Liver (tissue), 8 donors: ENCODE measurements at regions not wholly inside any gene's neighbourhood (a gene's known extent, or its start where the extent isn't known, plus 50 kb on each side); places are given as distances from the start of the nearest gene placed in this dataset.

Experiments used
- DNase-seq: peaks from one replicate; pipeline ENCODE4 v3.0.0-alpha.2; 2017; ENCODE audit warnings: low spot score
- H3K27ac ChIP-seq, 2 donors: one replicate each; pipeline ENCODE4 v1.7.0; 2013; ENCODE audit warnings: inconsistent platforms in 2 of 2, low read length in 2 of 2, control low read depth in 1 of 2, low read depth in 1 of 2, mild to moderate bottlenecking in 1 of 2
- H3K27me3 ChIP-seq, 4 donors: one replicate each; pipeline versions ENCODE4 v1.6.1 to v1.7.0; 2013; ENCODE audit warnings: low read length in 3 of 4, inconsistent platforms in 1 of 4, mild to moderate bottlenecking in 1 of 4, moderate library complexity in 1 of 4; ENCODE audit not compliant: control insufficient read depth in 4 of 4, insufficient read depth in 4 of 4
- H3K36me3 ChIP-seq, 4 donors: one replicate each; pipeline versions ENCODE4 v1.6.1 to v1.7.0; 2013; ENCODE audit warnings: low read length in 3 of 4, mild to moderate bottlenecking in 3 of 4, low read depth in 1 of 4, moderate library complexity in 1 of 4; ENCODE audit not compliant: control insufficient read depth in 4 of 4, insufficient read depth in 3 of 4
- H3K4me1 ChIP-seq, 4 donors: one replicate each; pipeline versions ENCODE4 v1.6.1 to v1.7.0; 2013; ENCODE audit warnings: low read length in 3 of 4, mild to moderate bottlenecking in 3 of 4, moderate library complexity in 1 of 4; ENCODE audit not compliant: control insufficient read depth in 4 of 4, insufficient read depth in 4 of 4
- H3K4me3 ChIP-seq, 3 donors: one replicate each; pipeline versions ENCODE4 v1.6.1 to v1.7.0; 2013; ENCODE audit warnings: low read length in 3 of 3, control low read depth in 1 of 3, low read depth in 1 of 3, mild to moderate bottlenecking in 1 of 3
- H3K9ac ChIP-seq, 2 donors: one replicate each; pipeline ENCODE4 v1.7.0; 2013; ENCODE audit warnings: low read length in 2 of 2, mild to moderate bottlenecking in 2 of 2, moderate library complexity in 2 of 2, control low read depth in 1 of 2, low read depth in 1 of 2
- H3K9me3 ChIP-seq, 4 donors: one replicate each; pipeline versions ENCODE4 v1.6.1 to v1.7.0; 2013; ENCODE audit warnings: low read length in 3 of 4; ENCODE audit not compliant: control insufficient read depth in 4 of 4
- ATF3 ChIP-seq: IDR thresholded peaks from 2 replicates; pipeline ENCODE4 v1.6.1; 2016; ENCODE audit warnings: antibody characterized with exemption
- CTCF ChIP-seq: fragments of 150-350 bp; IDR thresholded peaks from 2 replicates; pipeline ENCODE4 v1.5.1; 2017; ENCODE audit warnings: improper control_type of control experiment, low read depth, low read length; ENCODE audit not compliant: missing input control
- EGR1 ChIP-seq, 2 donors: IDR thresholded peaks; 2 replicates each; pipeline ENCODE4 v1.6.1; 2016 to 2018; ENCODE audit warnings: antibody characterized with exemption in 2 of 2, low read depth in 2 of 2
- FOXA1 ChIP-seq: IDR thresholded peaks from 2 replicates; pipeline ENCODE4 v1.6.1; 2016; ENCODE audit warnings: antibody characterized with exemption
- FOXA2 ChIP-seq: IDR thresholded peaks from 2 replicates; pipeline ENCODE4 v1.6.1; 2016; ENCODE audit warnings: antibody characterized with exemption
- GABPA ChIP-seq, 2 donors: IDR thresholded peaks in 1 of 2; conservative IDR thresholded peaks in 1 of 2; 2 replicates each; pipeline ENCODE4 v1.6.1; 2016; ENCODE audit warnings: antibody characterized with exemption in 2 of 2, mild to moderate bottlenecking in 1 of 2, moderate library complexity in 1 of 2
- HNF4A ChIP-seq, 2 donors: conservative IDR thresholded peaks; 2 replicates each; pipeline ENCODE4 v1.6.1; 2016; ENCODE audit warnings: antibody characterized with exemption in 2 of 2, mild to moderate bottlenecking in 2 of 2
- HNF4G ChIP-seq: IDR thresholded peaks from 2 replicates; pipeline ENCODE4 v1.6.1; 2016; ENCODE audit warnings: antibody characterized with exemption
- JUND ChIP-seq, 2 donors: IDR thresholded peaks; 2 replicates each; pipeline ENCODE4 v1.6.1; 2016; ENCODE audit warnings: antibody characterized with exemption in 2 of 2
- NR2F2 ChIP-seq: IDR thresholded peaks from 2 replicates; pipeline ENCODE4 v1.6.1; 2016; ENCODE audit warnings: antibody characterized with exemption
- RAD21 ChIP-seq, 2 donors: IDR thresholded peaks; 2 replicates each; pipeline ENCODE4 v1.6.1; 2016; ENCODE audit warnings: antibody characterized with exemption in 2 of 2, mild to moderate bottlenecking in 2 of 2
- REST ChIP-seq: IDR thresholded peaks from 2 replicates; pipeline ENCODE4 v1.6.1; 2016; ENCODE audit warnings: antibody characterized with exemption, mild to moderate bottlenecking
- RXRA ChIP-seq, 2 donors: IDR thresholded peaks; 2 replicates each; pipeline ENCODE4 v1.6.1; 2017 to 2018; ENCODE audit warnings: antibody characterized with exemption in 2 of 2, mild to moderate bottlenecking in 1 of 2
- SP1 ChIP-seq: IDR thresholded peaks from 2 replicates; pipeline ENCODE4 v1.6.1; 2018; ENCODE audit warnings: antibody characterized with exemption, mild to moderate bottlenecking
- TAF1 ChIP-seq: conservative IDR thresholded peaks from 2 replicates; pipeline ENCODE4 v1.6.1; 2016; ENCODE audit warnings: antibody characterized with exemption, mild to moderate bottlenecking
- YY1 ChIP-seq: IDR thresholded peaks from 2 replicates; pipeline ENCODE4 v1.6.1; 2016; ENCODE audit warnings: antibody characterized with exemption, mild to moderate bottlenecking
- ZBTB33 ChIP-seq: IDR thresholded peaks from 2 replicates; pipeline ENCODE4 v1.6.1; 2016; ENCODE audit warnings: antibody characterized with exemption
- WGBS: extraction: QIAGEN DNeasy Blood & Tissue Kit; methylation state at CpG from one replicate; pipeline ENCODE4 v1.1.7; 2013; 5-methylcytosine and 5-hydroxymethylcytosine counted together
- donor health status: healthy.
- donor health status: healthy.
- donor health status: healthy.
- donor health status: healthy.
- donor health status: healthy.

GRCh38 chr12:132385923-132386751, 56.7 kb upstream of the GALNT9 start:
- DNase-seq: no peak
- H3K9me3 ChIP-seq: no peaks in the 10 kb centered on the region
- H3K27ac ChIP-seq: no peak overlapping the region
- 46% methylated on average over 36 of the region's 36 CpGs for WGBS
- H3K36me3 ChIP-seq: no peaks in the 10 kb centered on the region
- H3K9ac ChIP-seq: no peak overlapping the region
- H3K4me3 ChIP-seq: no peak overlapping the region
- TF ChIP-seq JUND (IDR thresholded peaks at IDR 0.05) (no peak), HNF4G (no peak), RAD21 (IDR thresholded peaks at IDR 0.05) (no peak), FOXA1 (no peak), CTCF (no peak), GABPA (IDR thresholded peaks at IDR 0.05 in 1 of 2, conservative IDR thresholded peaks at IDR 0.05 in 1 of 2) (no peak), REST (no peak), NR2F2 (no peak), YY1 (no peak), RXRA (IDR thresholded peaks at IDR 0.05) (no peak), FOXA2 (no peak), HNF4A (conservative IDR thresholded peaks at IDR 0.05) (no peak), EGR1 (IDR thresholded peaks at IDR 0.05; ENCODE audit: low read depth in 2 of 2) (no peak), ATF3 (no peak), SP1 (no peak), TAF1 (no peak), ZBTB33 (no peak)
- no peaks in the 10 kb centered on the region for H3K4me1 ChIP-seq
- H3K27me3 ChIP-seq: peaks cover 0 to 4% (median 2%) of the 10 kb centered on the region in 4 donors
